HG02973 (cell line): ENCODE measurements at regions not wholly inside any gene's neighbourhood (a gene's known extent, or its start where the extent isn't known, plus 50 kb on each side); places are given as distances from the start of the nearest gene placed in this dataset.

Experiments used
- ATAC-seq: cut with Tn5 transposase; IDR thresholded peaks from one replicate; pipeline ENCODE4 v1.9.1; 2021; ENCODE audit warnings: moderate library complexity; ENCODE audit not compliant: unreplicated experiment

GRCh38 chr11:81072273-81072672 is 1631.4 kb upstream of the TENM4 start:
- ATAC-seq, result no peak

- no peak for ATAC-seq
Measured at GRCh38 chr11:81071606-81072005, 1630.8 kb upstream of the TENM4 start.

GRCh38 chr11:81070948-81071347 is 1630.1 kb upstream of the TENM4 start:
- peak; percentile 76 for ATAC-seq

- no peak for ATAC-seq
Measured at GRCh38 chr11:81059356-81059755, 1618.5 kb upstream of the TENM4 start.

GRCh38 chr11:81052344-81053158 is 1611.7 kb upstream of the TENM4 start:
- no peak for ATAC-seq

- ATAC-seq, result no peak
Measured at GRCh38 chr11:81039916-81040524, 1599.2 kb upstream of the TENM4 start.

- no peak for ATAC-seq
Measured at GRCh38 chr11:81036168-81036870, 1595.5 kb upstream of the TENM4 start.

- ATAC-seq, result no peak
Measured at GRCh38 chr11:81033779-81034540, 1593.1 kb upstream of the TENM4 start.

- no peak for ATAC-seq
Measured at GRCh38 chr11:81032906-81033305, 1592.1 kb upstream of the TENM4 start.

- no peak for ATAC-seq
Measured at GRCh38 chr11:81030186-81030585, 1589.4 kb upstream of the TENM4 start.

GRCh38 chr11:81026032-81026431 is 1585.2 kb upstream of the TENM4 start:
- no peak for ATAC-seq

GRCh38 chr11:81022057-81022456 is 1581.2 kb upstream of the TENM4 start:
- ATAC-seq, result no peak

GRCh38 chr11:81010631-81011030 is 1569.8 kb upstream of the TENM4 start:
- no peak for ATAC-seq

GRCh38 chr11:81007046-81007445 is 1566.2 kb upstream of the TENM4 start:
- no peak for ATAC-seq

- peak; percentile 88 for ATAC-seq
Measured at GRCh38 chr11:81005595-81005994, 1564.8 kb upstream of the TENM4 start.

GRCh38 chr11:81004576-81004975 is 1563.7 kb upstream of the TENM4 start:
- ATAC-seq, result no peak

- no peak for ATAC-seq
Measured at GRCh38 chr11:81002374-81002773, 1561.5 kb upstream of the TENM4 start.

- ATAC-seq, result no peak
Measured at GRCh38 chr11:81000735-81001134, 1559.9 kb upstream of the TENM4 start.

GRCh38 chr11:81000334-81000733 is 1559.5 kb upstream of the TENM4 start:
- no peak for ATAC-seq

- no peak for ATAC-seq
Measured at GRCh38 chr11:80995523-80995922, 1554.7 kb upstream of the TENM4 start.

GRCh38 chr11:80993536-80993935 is 1552.7 kb upstream of the TENM4 start:
- ATAC-seq, result no peak
